ENCODE measurements at regions not wholly inside any gene's neighbourhood (a gene's known extent, or its start where the extent isn't known, plus 50 kb on each side); places are given as distances from the start of the nearest gene placed in this dataset.

GRCh38 chr4:151939670-151940069 lies 178.9 kb upstream of the GATB start:
- Histone ChIP-seq H2AFZ (ENCODE audit: low read length) (no peak overlapping the region), H3K4me3 (ENCODE audit: low read depth, low read length, poor library complexity, severe bottlenecking) (no peak overlapping the region), H3K9me3 (ENCODE audit: low read length) (no peaks in the 10 kb centered on the region), H4K20me1 (ENCODE audit: insufficient read depth, low read length) (no peaks in the 10 kb centered on the region), H3K4me1 (ENCODE audit: insufficient read depth, low read length, poor library complexity, severe bottlenecking) (no peaks in the 10 kb centered on the region), H3K9me2 (ENCODE audit: insufficient read depth, low read length) (no peaks in the 10 kb centered on the region), H3K79me2 (ENCODE audit: insufficient read depth, low read depth, low read length) (no peaks in the 10 kb centered on the region), H3K27ac (ENCODE audit: low read depth, low read length, poor library complexity, severe bottlenecking) (no peak overlapping the region), H3K36me3 (ENCODE audit: insufficient read depth, low read length) (no peaks in the 10 kb centered on the region), H3K4me2 (ENCODE audit: low read length) (no peak overlapping the region)
- BruUV-seq (replicated peaks): no TSS peak
- ChIA-PET POLR2A (no interaction called here), CTCF (ENCODE audit: unreplicated experiment) (no interaction called here)
- TF ChIP-seq, protein P1, sequence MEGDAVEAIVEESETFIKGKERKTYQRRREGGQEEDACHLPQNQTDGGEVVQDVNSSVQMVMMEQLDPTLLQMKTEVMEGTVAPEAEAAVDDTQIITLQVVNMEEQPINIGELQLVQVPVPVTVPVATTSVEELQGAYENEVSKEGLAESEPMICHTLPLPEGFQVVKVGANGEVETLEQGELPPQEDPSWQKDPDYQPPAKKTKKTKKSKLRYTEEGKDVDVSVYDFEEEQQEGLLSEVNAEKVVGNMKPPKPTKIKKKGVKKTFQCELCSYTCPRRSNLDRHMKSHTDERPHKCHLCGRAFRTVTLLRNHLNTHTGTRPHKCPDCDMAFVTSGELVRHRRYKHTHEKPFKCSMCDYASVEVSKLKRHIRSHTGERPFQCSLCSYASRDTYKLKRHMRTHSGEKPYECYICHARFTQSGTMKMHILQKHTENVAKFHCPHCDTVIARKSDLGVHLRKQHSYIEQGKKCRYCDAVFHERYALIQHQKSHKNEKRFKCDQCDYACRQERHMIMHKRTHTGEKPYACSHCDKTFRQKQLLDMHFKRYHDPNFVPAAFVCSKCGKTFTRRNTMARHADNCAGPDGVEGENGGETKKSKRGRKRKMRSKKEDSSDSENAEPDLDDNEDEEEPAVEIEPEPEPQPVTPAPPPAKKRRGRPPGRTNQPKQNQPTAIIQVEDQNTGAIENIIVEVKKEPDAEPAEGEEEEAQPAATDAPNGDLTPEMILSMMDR (conservative IDR thresholded peaks at IDR 0.05; ENCODE audit: low read length): no peak
- no peak for TF ChIP-seq EZH2phosphoT487 (IDR thresholded peaks at IDR 0.05; ENCODE audit: borderline replicate concordance, low read depth, low read length)
- DNase-seq (ENCODE audit: low spot score): no peak
- intact Hi-C loops (cut with micrococcal nuclease; ENCODE audit: unreplicated experiment): no loop called here

DNA sequence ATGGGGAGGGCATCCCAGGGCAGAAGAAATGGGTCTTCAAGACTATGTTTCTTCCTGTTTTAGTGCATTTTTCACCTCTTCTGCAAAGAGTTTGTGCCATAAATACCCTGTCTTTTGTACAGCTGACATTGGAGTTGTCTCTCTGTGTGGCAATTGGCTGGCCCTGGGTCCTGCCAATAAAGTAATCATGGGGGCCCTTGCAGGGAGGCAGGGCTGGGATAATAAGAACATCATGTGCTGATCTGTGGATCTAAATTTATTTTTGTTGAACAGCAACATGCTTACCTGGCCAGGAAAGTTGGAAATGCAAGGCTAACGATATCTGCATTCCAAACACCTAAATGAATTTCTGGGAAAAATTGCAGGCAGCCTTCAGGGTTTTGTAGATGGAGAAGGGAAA lies 174.6 kb upstream of the GATB start:
- intact Hi-C loops (cut with micrococcal nuclease; ENCODE audit: unreplicated experiment): no loop called here
- CTCF ChIA-PET (ENCODE audit: unreplicated experiment): no interaction called here

GRCh38 chr4:151934766-151935165 lies 174.0 kb upstream of the GATB start:
- Histone ChIP-seq H3K9me2 (ENCODE audit: insufficient read depth, low read length) (no peaks in the 10 kb centered on the region), H3K4me1 (ENCODE audit: insufficient read depth, low read length, poor library complexity, severe bottlenecking) (no peaks in the 10 kb centered on the region), H4K20me1 (ENCODE audit: insufficient read depth, low read length) (no peaks in the 10 kb centered on the region), H3K79me2 (ENCODE audit: insufficient read depth, low read depth, low read length) (no peaks in the 10 kb centered on the region), H3K4me2 (ENCODE audit: low read length) (no peak overlapping the region), H3K4me3 (ENCODE audit: low read depth, low read length, poor library complexity, severe bottlenecking) (no peak overlapping the region), H2AFZ (ENCODE audit: low read length) (no peak overlapping the region), H3K36me3 (ENCODE audit: insufficient read depth, low read length) (no peaks in the 10 kb centered on the region), H3K9me3 (ENCODE audit: low read length) (no peaks in the 10 kb centered on the region), H3K27ac (ENCODE audit: low read depth, low read length, poor library complexity, severe bottlenecking) (no peak overlapping the region)
- CTCF ChIA-PET (ENCODE audit: unreplicated experiment): no interaction called here
- POLR2A ChIA-PET: no interaction called here
- intact Hi-C loops (cut with micrococcal nuclease; ENCODE audit: unreplicated experiment): no loop called here
- TF ChIP-seq, protein P1 (conservative IDR thresholded peaks at IDR 0.05; ENCODE audit: low read length): no peak
- no peak for TF ChIP-seq EZH2phosphoT487 (IDR thresholded peaks at IDR 0.05; ENCODE audit: borderline replicate concordance, low read depth, low read length)
- BruUV-seq (replicated peaks): no TSS peak
- DNase-seq (ENCODE audit: low spot score): no peak

More for the DNA sequence above, 174.6 kb upstream of the GATB start:
- POLR2A ChIA-PET: no interaction called here
- Histone ChIP-seq H2AFZ (ENCODE audit: low read length) (no peak overlapping the region), H3K4me1 (ENCODE audit: insufficient read depth, low read length, poor library complexity, severe bottlenecking) (no peaks in the 10 kb centered on the region), H4K20me1 (ENCODE audit: insufficient read depth, low read length) (no peaks in the 10 kb centered on the region), H3K9me2 (ENCODE audit: insufficient read depth, low read length) (no peaks in the 10 kb centered on the region), H3K4me3 (ENCODE audit: low read depth, low read length, poor library complexity, severe bottlenecking) (no peak overlapping the region), H3K36me3 (ENCODE audit: insufficient read depth, low read length) (no peaks in the 10 kb centered on the region), H3K79me2 (ENCODE audit: insufficient read depth, low read depth, low read length) (no peaks in the 10 kb centered on the region), H3K9me3 (ENCODE audit: low read length) (no peaks in the 10 kb centered on the region), H3K4me2 (ENCODE audit: low read length) (no peak overlapping the region), H3K27ac (ENCODE audit: low read depth, low read length, poor library complexity, severe bottlenecking) (no peak overlapping the region)
- no peak for TF ChIP-seq EZH2phosphoT487 (IDR thresholded peaks at IDR 0.05; ENCODE audit: borderline replicate concordance, low read depth, low read length)
- TF ChIP-seq, protein P1 (conservative IDR thresholded peaks at IDR 0.05; ENCODE audit: low read length): no peak
- DNase-seq (ENCODE audit: low spot score): no peak
- BruUV-seq (replicated peaks): no TSS peak

Measured in OCI-LY7 (cell line).